ENCODE measurements at regions not wholly inside any gene's neighbourhood (a gene's known extent, or its start where the extent isn't known, plus 50 kb on each side); places are given as distances from the start of the nearest gene placed in this dataset.

DNA sequence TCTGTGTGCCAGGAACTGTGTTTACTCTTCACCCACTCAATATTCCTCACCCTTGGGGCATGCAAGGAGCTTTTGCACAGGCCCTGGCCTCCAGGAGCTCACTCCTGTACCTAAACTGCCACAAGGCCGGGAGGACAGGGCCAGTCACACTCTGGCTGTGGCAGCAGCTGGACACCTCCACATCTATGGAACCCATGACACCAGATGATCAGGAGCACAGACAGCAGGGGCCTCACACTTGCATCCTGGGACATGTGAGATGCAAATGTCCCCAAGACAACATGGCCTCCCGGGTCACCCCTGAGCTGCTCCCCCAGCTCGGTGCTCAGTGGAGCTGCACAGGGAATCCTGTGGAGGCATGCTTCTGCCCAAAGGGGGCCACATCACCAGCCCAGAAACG lies 61.8 kb upstream of the SLC66A3 start:
- DNase-seq (ENCODE audit: low read depth) = no peak

DNA sequence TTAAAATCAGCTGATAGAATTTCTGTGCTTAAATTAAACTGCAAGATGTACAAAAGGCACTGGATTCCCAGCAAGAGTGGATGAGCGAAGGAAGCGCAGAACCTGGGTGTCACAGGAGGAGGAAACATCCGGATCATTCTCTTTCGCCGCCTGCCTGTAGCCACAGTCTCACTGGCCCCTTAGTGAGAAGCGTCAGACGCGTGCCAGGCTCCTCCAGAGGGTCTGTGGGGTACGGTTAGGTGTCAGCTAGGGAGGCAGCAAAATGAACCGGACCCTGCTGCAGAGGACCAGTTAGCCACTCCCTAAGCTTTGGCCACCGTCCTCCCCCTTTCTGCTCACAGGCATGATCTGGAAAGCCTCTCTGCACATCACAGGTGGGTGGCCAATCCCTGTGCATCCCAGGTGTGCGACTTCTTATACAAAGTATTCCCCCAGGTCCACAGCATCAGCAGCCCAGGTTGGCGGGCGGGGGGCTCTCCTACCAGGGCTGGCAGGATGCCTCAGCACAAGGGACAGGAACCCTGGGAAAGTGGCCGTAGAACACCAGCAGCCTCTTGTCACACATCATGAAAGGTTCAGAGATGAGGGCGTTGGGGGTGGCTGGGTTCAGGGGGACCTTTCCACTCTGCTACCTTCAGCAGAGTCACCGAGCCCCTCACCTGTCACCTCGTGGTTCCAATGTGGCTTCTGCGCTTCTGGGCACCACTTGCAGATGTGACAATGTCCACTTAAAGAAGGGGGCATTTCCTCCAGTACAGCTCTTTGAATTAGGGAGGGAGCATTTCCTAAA lies 61.1 kb upstream of the SLC66A3 start:
- DNase-seq (ENCODE audit: low read depth) = no peak
- no peak overlapping the region for H3K4me3 ChIP-seq (ENCODE audit: low read depth, low read length)

More for the DNA sequence above, 61.8 kb upstream of the SLC66A3 start:
- H3K4me3 ChIP-seq (ENCODE audit: low read depth, low read length) = no peak overlapping the region

DNA sequence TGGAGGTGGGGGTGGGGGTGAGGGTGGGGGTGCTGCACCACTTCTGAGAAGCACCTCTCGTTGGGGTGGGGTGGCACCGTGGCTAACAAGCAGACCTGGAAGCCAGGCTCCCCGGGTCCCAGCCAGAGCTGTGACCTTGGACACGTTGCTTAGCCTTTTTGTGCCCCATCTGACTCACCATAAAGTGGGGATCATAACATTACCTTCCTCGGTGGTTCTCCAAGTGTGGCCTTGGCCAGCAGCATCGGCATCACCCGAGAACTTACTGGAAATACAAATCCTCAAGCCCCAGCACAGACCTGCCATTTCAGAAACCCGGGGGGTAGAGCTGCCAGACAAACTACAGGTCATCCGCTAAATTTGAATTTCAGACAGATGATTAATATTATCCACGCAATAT lies 58.7 kb upstream of the SLC66A3 start:
- H3K4me3 ChIP-seq (ENCODE audit: low read depth, low read length) = no peak overlapping the region
- DNase-seq (ENCODE audit: low read depth) = no peak

DNA sequence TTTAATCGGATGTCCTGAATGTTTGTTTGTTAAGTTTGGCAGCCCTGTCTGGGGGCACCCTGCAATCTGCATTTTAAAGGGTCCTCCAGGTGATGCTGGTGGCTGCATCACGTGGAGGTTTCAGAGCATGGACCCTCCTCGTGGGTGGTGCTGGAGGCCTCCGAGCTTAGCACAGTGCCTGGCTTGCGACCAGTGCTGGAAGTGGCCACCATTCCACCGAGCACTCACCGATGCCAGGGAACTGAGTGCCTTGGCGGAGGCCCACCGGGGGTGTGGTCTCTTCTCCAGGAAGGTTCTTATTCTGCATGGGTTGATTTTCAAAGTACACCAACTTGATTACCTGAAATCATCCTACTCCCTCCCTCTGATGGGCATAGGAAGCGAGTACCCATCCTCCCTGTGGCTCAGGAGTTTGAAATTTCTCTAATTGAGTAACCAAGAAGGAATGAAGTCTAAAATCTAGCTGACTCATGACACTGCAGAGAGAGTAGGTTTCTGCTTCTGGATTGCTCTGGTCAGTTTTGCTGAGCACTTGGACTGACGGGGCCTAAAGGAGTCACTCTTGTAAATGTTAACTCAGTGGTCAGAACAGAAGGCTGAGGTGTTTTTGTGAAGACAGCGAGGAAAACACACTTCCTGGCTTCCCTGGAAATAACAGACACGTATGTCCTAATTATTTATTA lies 58.1 kb upstream of the SLC66A3 start:
- H3K4me3 ChIP-seq (ENCODE audit: low read depth, low read length) = no peak overlapping the region

DNA sequence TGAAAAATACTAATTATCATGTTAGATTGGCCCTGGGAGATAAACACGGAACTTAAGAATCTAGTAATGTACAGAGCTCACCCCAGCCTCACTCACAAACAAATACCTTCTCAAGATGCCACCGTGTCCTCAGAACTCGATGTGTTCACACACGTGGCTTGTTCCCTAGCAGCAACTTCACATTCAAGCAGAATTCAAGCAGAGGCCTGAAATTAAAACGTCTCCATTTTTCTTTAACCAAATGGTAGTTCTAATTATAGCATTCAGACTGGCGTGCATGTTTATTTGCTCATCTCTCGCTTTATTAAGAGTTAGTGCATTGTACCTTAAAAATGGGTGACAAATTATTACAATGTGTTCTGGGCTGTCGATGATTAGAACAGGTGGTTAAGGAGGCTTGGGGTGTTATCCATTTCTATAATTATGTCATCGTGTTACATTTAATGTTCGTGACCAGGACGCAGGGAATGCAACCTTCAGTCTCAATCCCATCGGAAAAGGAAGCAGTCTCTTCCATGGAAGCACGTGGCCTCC lies 57.3 kb upstream of the SLC66A3 start:
- H3K4me3 ChIP-seq (ENCODE audit: low read depth, low read length) = no peak overlapping the region
- DNase-seq (ENCODE audit: low read depth) = no peak

More for the DNA sequence above, 58.1 kb upstream of the SLC66A3 start:
- DNase-seq (ENCODE audit: low read depth) = peak; percentile 10

DNA sequence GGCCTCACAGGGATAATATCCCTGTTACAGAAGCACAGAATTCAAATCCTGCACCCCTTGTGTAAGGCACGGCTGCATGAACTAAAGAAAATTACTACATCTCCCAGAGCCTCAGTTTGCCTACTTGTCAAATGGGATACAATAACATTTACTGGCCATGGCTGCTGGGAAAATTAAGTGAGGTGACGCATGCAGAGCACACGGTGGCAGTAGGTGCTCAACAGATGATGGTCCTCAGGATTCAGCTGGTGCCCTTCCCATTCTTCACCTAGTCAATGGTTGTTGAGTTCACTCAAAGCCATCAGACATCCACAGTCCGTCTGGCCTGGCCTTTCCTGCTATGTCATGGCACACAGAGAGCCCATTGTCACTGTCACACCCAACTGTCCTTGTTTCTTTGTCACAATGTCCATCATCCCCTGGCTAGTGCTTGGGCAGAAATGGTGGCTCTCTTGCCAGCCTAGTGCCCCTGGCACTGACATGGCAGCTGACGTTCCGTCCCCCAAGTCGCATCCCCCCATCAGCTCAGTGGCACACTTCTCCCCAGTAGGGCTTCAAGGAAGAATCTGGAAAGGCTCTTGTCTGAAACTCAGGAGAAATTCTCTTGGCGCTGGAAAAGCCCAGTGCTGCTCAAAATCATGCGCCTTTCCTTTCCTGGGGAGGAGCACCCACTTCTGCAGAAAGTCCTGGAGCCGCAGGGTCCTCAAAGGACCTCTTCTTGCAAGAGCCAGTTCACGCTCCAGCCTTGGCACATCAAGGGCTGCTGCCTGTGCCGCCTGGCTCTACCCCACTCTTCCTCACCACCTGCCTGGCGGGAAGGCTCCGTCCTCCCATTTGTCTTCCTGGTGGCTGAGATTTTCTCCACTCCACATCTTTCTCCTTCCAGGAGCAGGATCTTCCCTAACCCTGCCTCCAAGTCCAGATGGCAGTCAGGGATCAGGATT lies 55.9 kb upstream of the SLC66A3 start:
- DNase-seq (ENCODE audit: low read depth) = no peak
- no peak overlapping the region for H3K4me3 ChIP-seq (ENCODE audit: low read depth, low read length)

DNA sequence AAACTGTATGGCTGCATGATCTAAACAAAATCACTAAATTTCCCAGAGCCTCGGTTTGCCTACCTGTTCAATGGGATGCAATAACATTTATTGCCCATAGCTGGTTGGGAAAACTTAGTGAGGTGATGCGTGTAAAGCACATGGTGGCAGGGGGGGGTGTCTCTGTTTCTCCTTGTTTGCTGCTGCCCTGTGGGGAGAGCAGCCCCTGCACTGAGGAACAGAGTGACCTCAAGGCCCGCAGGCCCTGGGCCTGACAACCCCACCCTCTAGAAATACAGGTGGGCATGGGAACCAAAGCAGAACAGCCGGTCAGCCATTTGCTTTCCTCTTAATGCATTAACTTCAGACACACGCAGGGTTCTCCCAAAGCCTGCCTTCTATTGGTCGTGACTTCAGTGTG lies 55.1 kb upstream of the SLC66A3 start:
- DNase-seq (ENCODE audit: low read depth) = no peak
- H3K4me3 ChIP-seq (ENCODE audit: low read depth, low read length) = no peak overlapping the region

DNA sequence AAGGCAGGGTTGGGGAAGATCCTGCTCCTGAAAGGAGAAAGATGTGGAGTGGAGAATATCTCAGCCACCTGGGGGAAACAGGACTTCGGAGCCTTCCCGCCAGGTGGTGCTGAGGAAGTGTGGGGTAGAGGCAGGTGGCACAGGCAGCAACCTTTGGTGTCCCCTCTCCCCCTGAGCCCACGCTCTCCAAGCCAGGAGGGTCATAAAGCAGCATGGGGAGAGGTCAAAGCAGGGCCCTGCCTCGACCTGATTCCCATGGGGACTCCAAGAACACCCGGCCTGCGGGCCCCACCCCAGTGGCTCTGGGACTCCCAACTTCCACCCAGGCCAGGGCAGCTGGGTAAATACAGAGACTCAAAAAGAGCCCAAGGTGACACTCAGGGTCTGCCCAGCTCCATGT lies 54.3 kb upstream of the SLC66A3 start:
- DNase-seq (ENCODE audit: low read depth) = no peak
- H3K4me3 ChIP-seq (ENCODE audit: low read depth, low read length) = no peak overlapping the region

DNA sequence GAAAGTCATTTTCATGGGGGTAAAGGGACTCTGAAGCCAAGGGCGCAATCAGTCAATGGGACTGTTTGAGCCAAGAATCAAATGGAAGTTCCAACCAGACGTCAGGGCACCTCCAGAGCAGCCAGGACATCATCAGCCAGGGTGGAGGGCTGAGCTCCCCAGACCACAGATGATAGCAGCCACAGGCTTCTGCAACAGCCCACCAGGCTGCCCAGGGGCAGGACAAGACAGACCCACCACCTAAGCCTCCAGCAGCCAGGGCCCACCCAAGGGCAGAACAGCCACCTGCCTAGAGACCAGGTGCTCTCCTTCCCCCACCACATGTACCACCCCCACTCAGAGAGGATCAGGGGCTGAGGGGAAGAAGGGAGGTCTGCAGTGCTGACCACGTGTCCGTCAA lies 53.8 kb upstream of the SLC66A3 start:
- DNase-seq (ENCODE audit: low read depth) = no peak
- H3K4me3 ChIP-seq (ENCODE audit: low read depth, low read length) = no peak overlapping the region

DNA sequence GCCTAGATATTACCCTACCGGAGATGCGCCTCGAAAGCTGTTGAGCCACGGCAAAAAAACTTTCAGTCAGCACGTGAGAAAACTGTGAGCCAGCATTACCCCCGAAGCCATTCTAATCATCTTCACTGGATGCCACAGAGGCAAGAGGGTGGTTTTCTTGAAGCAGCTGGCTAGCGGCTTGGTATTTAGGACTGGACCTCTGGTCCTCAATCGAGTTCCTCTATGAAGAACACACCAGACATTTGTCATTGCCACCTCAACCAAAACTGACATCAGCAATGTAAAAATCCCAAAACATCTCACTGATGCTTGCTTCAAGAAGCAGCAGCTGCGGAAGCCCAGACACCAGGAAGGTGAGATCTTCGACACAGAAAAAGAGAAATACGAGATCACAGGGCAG lies 52.8 kb upstream of the SLC66A3 start:
- DNase-seq (ENCODE audit: low read depth) = no peak
- no peak overlapping the region for H3K4me3 ChIP-seq (ENCODE audit: low read depth, low read length)

DNA sequence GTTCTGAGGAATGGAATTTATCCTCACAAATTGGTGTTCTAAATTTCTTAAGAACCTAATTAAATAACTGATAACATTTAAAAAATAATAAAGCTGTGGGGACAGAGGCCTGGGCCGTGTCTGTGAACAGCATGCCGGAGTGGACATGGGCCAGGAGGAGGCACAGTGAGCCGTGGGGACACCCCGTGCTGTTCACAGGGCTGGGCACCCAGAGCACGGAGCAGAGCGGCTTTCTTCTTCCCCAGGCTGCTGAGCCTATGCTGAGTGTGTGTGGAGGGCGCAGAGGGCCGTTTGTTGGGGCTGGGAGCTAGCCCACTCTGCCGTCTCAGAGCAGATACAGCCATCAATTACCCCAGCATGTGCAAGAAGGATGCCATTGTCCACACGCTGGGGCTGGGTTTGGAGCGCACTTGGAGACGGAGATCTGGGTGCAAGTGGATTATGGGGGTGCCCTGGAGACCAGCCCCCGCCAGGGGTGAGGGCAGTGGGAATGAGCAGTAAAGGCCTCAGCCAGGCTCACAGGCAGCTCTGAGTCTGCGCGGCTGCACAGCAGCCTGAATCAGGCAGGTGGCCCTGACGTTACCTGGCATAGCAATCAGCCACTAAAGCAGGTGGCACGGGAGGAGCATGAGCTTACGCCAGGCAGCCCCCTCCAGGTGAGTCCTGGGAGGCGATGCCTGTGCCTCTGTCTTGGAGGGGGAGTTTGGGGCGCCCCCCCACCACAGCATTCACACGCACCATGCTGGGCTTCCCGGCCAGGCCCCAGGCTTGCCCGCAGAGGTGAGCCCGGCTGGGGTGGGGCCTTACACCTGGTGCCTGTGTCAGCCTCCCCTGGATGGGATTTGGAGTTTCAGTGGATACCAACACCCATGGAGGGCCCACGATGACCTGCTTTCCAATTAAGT lies 52.1 kb upstream of the SLC66A3 start:
- no peak overlapping the region for H3K4me3 ChIP-seq (ENCODE audit: low read depth, low read length)

DNA sequence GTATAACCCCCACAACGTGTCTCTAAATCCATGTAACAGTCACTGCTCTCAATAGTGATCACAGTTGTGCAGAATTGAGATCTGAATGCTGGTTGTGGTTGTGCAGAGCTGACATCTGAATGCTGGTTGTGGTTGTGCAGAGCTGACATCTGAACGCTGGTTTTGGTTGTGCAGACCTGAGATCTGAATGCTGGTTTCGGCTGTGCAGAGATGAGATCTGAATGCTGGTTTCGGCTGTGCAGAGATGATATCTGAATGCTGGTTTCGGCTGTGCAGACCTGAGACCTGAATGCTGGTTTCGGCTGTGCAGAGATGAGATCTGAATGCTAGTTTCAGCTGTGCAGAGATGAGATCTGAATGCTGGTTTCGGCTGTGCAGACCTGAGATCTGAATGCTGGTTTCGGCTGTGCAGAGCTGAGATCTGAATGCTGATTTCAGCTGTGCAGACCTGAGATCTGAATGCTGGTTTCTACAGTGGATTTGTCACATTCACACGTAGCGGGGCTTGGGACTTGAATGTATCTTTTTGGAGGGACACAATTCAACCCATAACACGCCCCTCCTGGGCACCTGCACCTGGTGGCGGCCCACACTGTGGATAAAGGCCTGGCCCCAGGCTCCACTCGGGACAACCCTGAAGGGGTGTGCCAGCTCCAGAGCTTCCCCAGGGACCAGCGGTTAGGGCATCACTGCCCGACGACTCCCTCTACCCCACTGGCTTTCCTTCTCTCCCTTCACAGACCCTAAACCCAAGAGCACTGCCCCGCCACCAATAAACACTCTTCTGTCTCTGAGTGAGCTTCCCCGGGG lies 51.1 kb upstream of the SLC66A3 start:
- H3K4me3 ChIP-seq (ENCODE audit: low read depth, low read length) = no peak overlapping the region
- no peak for DNase-seq (ENCODE audit: low read depth)

More for the DNA sequence above, 52.1 kb upstream of the SLC66A3 start:
- DNase-seq (ENCODE audit: low read depth) = no peak

DNA sequence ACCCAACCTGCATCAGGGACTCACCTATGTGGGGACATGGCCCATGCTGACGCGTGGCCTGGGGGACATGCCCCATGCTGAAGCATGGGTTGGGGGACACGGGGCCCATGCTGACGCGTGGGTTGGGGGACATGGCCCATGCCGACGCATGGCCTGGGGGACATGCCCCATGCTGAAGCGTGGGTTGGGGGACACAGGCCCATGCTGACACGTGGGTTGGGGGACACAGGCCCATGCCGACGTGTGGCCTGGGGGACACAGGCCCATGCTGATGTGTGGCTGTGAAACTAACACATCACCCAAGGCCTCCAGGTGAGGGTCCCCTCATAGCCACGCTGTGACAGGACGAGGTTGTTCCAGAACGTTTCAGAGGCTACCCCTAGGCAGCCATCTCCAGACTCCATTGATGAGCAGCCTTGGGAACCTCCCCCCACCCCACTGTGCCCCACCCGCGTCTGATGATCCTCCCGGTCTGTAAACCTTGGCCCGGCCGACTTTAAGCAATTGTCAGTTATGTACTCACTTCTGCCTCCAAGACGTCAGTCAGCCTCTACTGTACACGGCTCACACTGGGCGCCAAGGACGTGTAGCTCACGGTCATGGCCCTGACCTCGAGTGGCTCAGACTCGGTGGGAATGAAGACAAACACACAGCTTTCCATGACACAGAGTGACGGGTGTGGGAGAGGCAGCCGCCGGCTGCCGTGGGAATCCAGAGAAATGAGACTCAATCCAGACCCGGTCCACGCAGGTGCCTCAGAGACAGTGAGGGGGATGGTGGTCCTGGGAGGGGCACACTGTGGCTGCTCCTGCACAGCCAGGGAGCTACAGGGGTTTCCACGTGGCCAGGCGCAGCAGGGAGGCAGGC lies 50.2 kb upstream of the SLC66A3 start:
- DNase-seq (ENCODE audit: low read depth) = no peak
- no peak overlapping the region for H3K4me3 ChIP-seq (ENCODE audit: low read depth, low read length)

Measured in skeletal muscle cell (primary cell).